ENCODE measurements at regions not wholly inside any gene's neighbourhood (a gene's known extent, or its start where the extent isn't known, plus 50 kb on each side); places are given as distances from the start of the nearest gene placed in this dataset.
"Not testable (repeated sequence)": the region's sequence is repeated elsewhere in the genome, so short reads cannot be mapped to it uniquely, and the experiment has no call there.

GRCh38 chr3:153631102-153631501, 469.1 kb downstream of the RAP2B start:
- TF ChIP-seq CTCF (IDR thresholded peaks at IDR 0.05; ENCODE audit: insufficient read depth, low read depth, low read length, missing control alignments) = no peak
- no peak overlapping the region for H3K4me3 ChIP-seq (ENCODE audit: low read length)
- no peak for DNase-seq (ENCODE audit: low read depth)

- no peak for TF ChIP-seq CTCF (IDR thresholded peaks at IDR 0.05; ENCODE audit: insufficient read depth, low read depth, low read length, missing control alignments)
- DNase-seq (ENCODE audit: low read depth) = no peak
- H3K4me3 ChIP-seq (ENCODE audit: low read length) = no peak overlapping the region
Measured at GRCh38 chr3:153631664-153632063, 469.6 kb downstream of the RAP2B start.

- no peak for TF ChIP-seq CTCF (IDR thresholded peaks at IDR 0.05; ENCODE audit: insufficient read depth, low read depth, low read length, missing control alignments)
- no peak overlapping the region for H3K4me3 ChIP-seq (ENCODE audit: low read length)
- DNase-seq (ENCODE audit: low read depth) = no peak
Measured at GRCh38 chr3:153633407-153633806, 471.4 kb downstream of the RAP2B start.

- no peak for TF ChIP-seq CTCF (IDR thresholded peaks at IDR 0.05; ENCODE audit: insufficient read depth, low read depth, low read length, missing control alignments)
- H3K4me3 ChIP-seq (ENCODE audit: low read length) = no peak overlapping the region
- no peak for DNase-seq (ENCODE audit: low read depth)
Measured at GRCh38 chr3:153634683-153635082, 472.7 kb downstream of the RAP2B start.

GRCh38 chr3:153639631-153640030, 477.6 kb downstream of the RAP2B start:
- no peak for TF ChIP-seq CTCF (IDR thresholded peaks at IDR 0.05; ENCODE audit: insufficient read depth, low read depth, low read length, missing control alignments)
- H3K4me3 ChIP-seq (ENCODE audit: low read length) = no peak overlapping the region
- no peak for DNase-seq (ENCODE audit: low read depth)

- H3K4me3 ChIP-seq (ENCODE audit: low read length) = no peak overlapping the region
- TF ChIP-seq CTCF (IDR thresholded peaks at IDR 0.05; ENCODE audit: insufficient read depth, low read depth, low read length, missing control alignments) = no peak
- peak; percentile 33 for DNase-seq (ENCODE audit: low read depth)
Measured at GRCh38 chr3:153640689-153641665, 479.0 kb downstream of the RAP2B start.

- DNase-seq (ENCODE audit: low read depth) = not testable (repeated sequence)
Measured at GRCh38 chr3:153642576-153642975, 478.6 kb upstream of the ARHGEF26 start.

GRCh38 chr3:153643471-153643870, 477.7 kb upstream of the ARHGEF26 start:
- not testable (repeated sequence) for DNase-seq (ENCODE audit: low read depth); H3K4me3 ChIP-seq (ENCODE audit: low read length)

More at GRCh38 chr3:153642576-153642975, 478.6 kb upstream of the ARHGEF26 start:
- not testable (repeated sequence) for H3K4me3 ChIP-seq (ENCODE audit: low read length)
